Neural crest cell (in vitro differentiated cells): ENCODE measurements at regions not wholly inside any gene's neighbourhood (a gene's known extent, or its start where the extent isn't known, plus 50 kb on each side); places are given as distances from the start of the nearest gene placed in this dataset.

ENCODE experiments used
- DNase-seq: peaks from one replicate; pipeline ENCODE4 v3.0.0; 2021; ENCODE audit warnings: low read depth, mixed read lengths, low spot score
- H3K27ac Mint-ChIP-seq: one replicate; pipeline ENCODE4 v1.8.0; 2021; ENCODE audit warnings: mild to moderate bottlenecking, mixed read lengths; ENCODE audit not compliant: unreplicated experiment
- H3K27me3 Mint-ChIP-seq: 2 replicates; pipeline ENCODE4 v1.8.0; 2021; ENCODE audit warnings: low read depth, mild to moderate bottlenecking, mixed read lengths
- H3K36me3 Mint-ChIP-seq: 2 replicates; pipeline ENCODE4 v1.8.0; 2021; ENCODE audit warnings: low read depth, mild to moderate bottlenecking, mixed read lengths
- H3K4me1 Mint-ChIP-seq: 2 replicates; pipeline ENCODE4 v1.8.0; 2021; ENCODE audit warnings: mixed read lengths
- H3K4me3 Mint-ChIP-seq: one replicate; pipeline ENCODE4 v1.8.0; 2021; ENCODE audit warnings: mild to moderate bottlenecking, mixed read lengths
- H3K9me3 Mint-ChIP-seq: 2 replicates; pipeline ENCODE4 v1.8.0; 2021; ENCODE audit warnings: mixed read lengths
- TF ChIP-seq, protein P1 (sequence below): fragments of 200-600 bp; sonication (generic); conservative IDR thresholded peaks from 2 replicates; pipeline ENCODE4 v1.5.0; 2021; ENCODE audit warnings: antibody characterized with exemption, mild to moderate bottlenecking

GRCh38 chr3:124653071-124653796 is 77.0 kb upstream of the UMPS start:
- Mint-ChIP-seq H3K36me3 (peaks cover 10% of the 10 kb centered on the region), H3K4me3 (no peak overlapping the region), H3K27ac (no peak overlapping the region), H3K4me1 (peaks cover 25% of the 10 kb centered on the region), H3K9me3 (no peaks in the 10 kb centered on the region), H3K27me3 (no peaks in the 10 kb centered on the region)
- DNase-seq: no peak
- TF ChIP-seq, protein P1, sequence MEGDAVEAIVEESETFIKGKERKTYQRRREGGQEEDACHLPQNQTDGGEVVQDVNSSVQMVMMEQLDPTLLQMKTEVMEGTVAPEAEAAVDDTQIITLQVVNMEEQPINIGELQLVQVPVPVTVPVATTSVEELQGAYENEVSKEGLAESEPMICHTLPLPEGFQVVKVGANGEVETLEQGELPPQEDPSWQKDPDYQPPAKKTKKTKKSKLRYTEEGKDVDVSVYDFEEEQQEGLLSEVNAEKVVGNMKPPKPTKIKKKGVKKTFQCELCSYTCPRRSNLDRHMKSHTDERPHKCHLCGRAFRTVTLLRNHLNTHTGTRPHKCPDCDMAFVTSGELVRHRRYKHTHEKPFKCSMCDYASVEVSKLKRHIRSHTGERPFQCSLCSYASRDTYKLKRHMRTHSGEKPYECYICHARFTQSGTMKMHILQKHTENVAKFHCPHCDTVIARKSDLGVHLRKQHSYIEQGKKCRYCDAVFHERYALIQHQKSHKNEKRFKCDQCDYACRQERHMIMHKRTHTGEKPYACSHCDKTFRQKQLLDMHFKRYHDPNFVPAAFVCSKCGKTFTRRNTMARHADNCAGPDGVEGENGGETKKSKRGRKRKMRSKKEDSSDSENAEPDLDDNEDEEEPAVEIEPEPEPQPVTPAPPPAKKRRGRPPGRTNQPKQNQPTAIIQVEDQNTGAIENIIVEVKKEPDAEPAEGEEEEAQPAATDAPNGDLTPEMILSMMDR: no peak

GRCh38 chr3:124653797-124654469 is 76.3 kb upstream of the UMPS start:
- H3K27ac Mint-ChIP-seq: no peak overlapping the region
- H3K4me1 Mint-ChIP-seq: peaks cover 19% of the 10 kb centered on the region
- TF ChIP-seq, protein P1: no peak
- H3K27me3 Mint-ChIP-seq: no peaks in the 10 kb centered on the region
- no peak overlapping the region for H3K4me3 Mint-ChIP-seq
- H3K36me3 Mint-ChIP-seq: peaks cover 12% of the 10 kb centered on the region
- DNase-seq: no peak
- H3K9me3 Mint-ChIP-seq: no peaks in the 10 kb centered on the region

DNA sequence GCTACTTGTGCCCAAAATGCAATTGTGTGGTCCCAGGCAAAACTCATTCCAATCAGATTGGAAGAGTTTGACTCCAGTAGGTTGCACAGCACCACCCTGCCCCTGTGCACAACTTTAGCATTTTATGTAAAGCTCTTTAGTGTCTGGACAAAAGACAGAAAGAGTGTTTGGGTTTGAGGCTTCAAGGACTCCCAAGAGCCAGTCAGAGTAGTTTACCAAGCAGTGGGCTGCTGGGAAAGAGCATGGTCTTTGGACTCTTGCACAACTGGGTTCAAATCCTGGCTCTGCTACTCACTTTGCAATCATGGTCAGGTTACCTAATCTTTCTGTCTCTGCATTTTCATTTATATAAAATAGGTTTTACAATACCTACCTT is 75.8 kb upstream of the UMPS start:
- TF ChIP-seq, protein P1: no peak
- no peak for DNase-seq
- Mint-ChIP-seq H3K9me3 (no peaks in the 10 kb centered on the region), H3K36me3 (peaks cover 12% of the 10 kb centered on the region), H3K27ac (no peak overlapping the region), H3K4me3 (no peak overlapping the region), H3K27me3 (no peaks in the 10 kb centered on the region), H3K4me1 (peaks cover 18% of the 10 kb centered on the region)

DNA sequence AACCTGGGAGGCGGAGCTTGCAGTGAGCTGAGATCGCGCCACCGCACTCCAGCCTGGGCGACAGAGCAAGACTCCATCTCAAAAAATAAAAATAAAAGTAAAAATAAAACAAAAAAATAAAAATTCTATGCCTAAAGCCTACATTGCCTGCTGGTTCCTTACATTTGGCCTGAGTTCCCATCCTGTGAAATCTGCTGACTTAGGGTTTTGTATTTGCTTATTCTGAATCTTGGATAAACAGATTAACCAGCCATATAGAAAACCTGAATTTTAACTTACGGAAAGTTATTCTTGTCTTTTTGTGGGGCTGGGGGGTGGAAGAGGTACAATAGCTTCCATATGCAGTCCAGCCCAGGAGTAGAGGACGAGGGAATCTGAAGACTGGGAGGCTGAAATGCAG is 73.7 kb upstream of the UMPS start:
- TF ChIP-seq, protein P1: no peak
- Mint-ChIP-seq H3K4me3 (no peak overlapping the region), H3K27me3 (no peaks in the 10 kb centered on the region), H3K4me1 (peaks cover 18% of the 10 kb centered on the region), H3K36me3 (peaks cover 10% of the 10 kb centered on the region), H3K27ac (no peak overlapping the region), H3K9me3 (no peaks in the 10 kb centered on the region)
- no peak for DNase-seq

GRCh38 chr3:124657138-124657537 is 73.1 kb upstream of the UMPS start:
- DNase-seq: no peak
- no peaks in the 10 kb centered on the region for H3K9me3 Mint-ChIP-seq
- H3K4me1 Mint-ChIP-seq: peaks cover 18% of the 10 kb centered on the region
- TF ChIP-seq, protein P1: no peak
- peaks cover 10% of the 10 kb centered on the region for H3K36me3 Mint-ChIP-seq
- no peak overlapping the region for H3K4me3 Mint-ChIP-seq
- no peaks in the 10 kb centered on the region for H3K27me3 Mint-ChIP-seq
- H3K27ac Mint-ChIP-seq: no peak overlapping the region
